ENCODE measurements at regions not wholly inside any gene's neighbourhood (a gene's known extent, or its start where the extent isn't known, plus 50 kb on each side); places are given as distances from the start of the nearest gene placed in this dataset.

- Histone ChIP-seq H3K23me2 (ENCODE audit: insufficient read length, low read depth, low read length, poor library complexity, severe bottlenecking) (no peaks in the 10 kb centered on the region), H3K4me1 (ENCODE audit: insufficient read depth, low read length) (no peaks in the 10 kb centered on the region), H2BK20ac (ENCODE audit: low read depth, low read length, poor library complexity, severe bottlenecking) (no peak overlapping the region), H3K18ac (ENCODE audit: insufficient read length, low read depth, low read length) (no peak overlapping the region), H3K4me2 (ENCODE audit: insufficient read depth, insufficient read length, low read length) (no peak overlapping the region), H3K4ac (ENCODE audit: low read depth, low read length) (no peak overlapping the region), H2BK12ac (ENCODE audit: insufficient read length, low read depth, low read length) (no peak overlapping the region), H3K27ac (ENCODE audit: insufficient read length, low read depth, low read length) (no peak overlapping the region), H2BK15ac (ENCODE audit: low read depth, low read length) (no peak overlapping the region), H4K5ac (ENCODE audit: insufficient read length, low read depth, low read length) (no peak overlapping the region), H3K9ac (ENCODE audit: extremely low read depth, insufficient read length, low read length) (no peak overlapping the region), H4K91ac (ENCODE audit: insufficient read length, low read depth, low read length) (no peak overlapping the region), H2AFZ (ENCODE audit: low read length) (no peak overlapping the region), H3K27me3 (ENCODE audit: insufficient read depth, low read length) (no peaks in the 10 kb centered on the region), H3K9me3 (ENCODE audit: control insufficient read depth, low read depth, low read length) (peaks cover 38% of the 10 kb centered on the region), H3K14ac (ENCODE audit: insufficient read depth, low read length) (no peak overlapping the region), H3K23ac (ENCODE audit: insufficient read length, low read depth, low read length) (no peak overlapping the region), H3K79me1 (ENCODE audit: insufficient read depth, low read depth, low read length, poor library complexity, severe bottlenecking) (no peaks in the 10 kb centered on the region), H3K56ac (ENCODE audit: insufficient read length, low read depth, low read length) (no peak overlapping the region), H2BK120ac (ENCODE audit: low read depth, low read length, poor library complexity, severe bottlenecking) (no peak overlapping the region), H4K20me1 (ENCODE audit: control insufficient read depth, insufficient read depth, insufficient read length) (no peaks in the 10 kb centered on the region), H4K8ac (replicated peaks; ENCODE audit: insufficient read length, low read depth, low read length) (no peak overlapping the region), H3K79me2 (ENCODE audit: insufficient read depth, low read length) (no peaks in the 10 kb centered on the region), H3T11ph (ENCODE audit: low read length) (no peak overlapping the region), H2AK5ac (ENCODE audit: insufficient read length, low read length) (no peak overlapping the region), H2BK5ac (ENCODE audit: insufficient read length, low read length) (no peak overlapping the region)
- Mint-ChIP-seq H3K4me3 (no peak overlapping the region), H3K27ac (no peak overlapping the region), H3K27me3 (ENCODE audit: low read depth) (no peaks in the 10 kb centered on the region), H3K4me1 (peaks cover 0 to under 1% of the 10 kb centered on the region in 2 experiments; a peak in 2 of 4 replicates), H3K9me3 (peaks cover 70 to 79% of the 10 kb centered on the region in 2 experiments), H3K36me3 (ENCODE audit: insufficient read depth in 1 of 3, low read depth in 3 of 3) (0 out of 7 replicates have a peak, but pooled peaks cover 0 to 3% (median 0%) of the 10 kb centered on the region in 3 experiments)
- no peak for TF ChIP-seq CTCF (conservative IDR thresholded peaks at IDR 0.05)
- no peak for DNase-seq
- WGBS (ENCODE audit: extremely low coverage, insufficient read length, low lambda C conversion rate), result no CpG with 5 or more reads among the region's 1 CpG
Measured at GRCh38 chrX:44042751-44043150, 69.6 kb upstream of the NDP start.
